HCT116 (cell line): ENCODE measurements at regions not wholly inside any gene's neighbourhood (a gene's known extent, or its start where the extent isn't known, plus 50 kb on each side); places are given as distances from the start of the nearest gene placed in this dataset.

ENCODE experiments used
- ATAC-seq: fragments of 200-7000 bp; cut with Tn5 transposase; 2 replicates; pipeline ENCODE4 v1.9.1; 2020; ENCODE audit warnings: mild to moderate bottlenecking, moderate library complexity
- BruUV-seq: library from RNA; stranded (reverse); fragments of 400-500 nt; replicated peaks from 2 replicates; lab custom pipeline; 2021; lab: Mats Ljungman, UMichigan
- CTCF ChIA-PET: fragments of 300-600 bp; sonication (Branson Sonifier 250); formaldehyde crosslinking; loops from one replicate; lab custom pipeline; 2021; ENCODE audit warnings: antibody characterized with exemption; lab: Charles Lee
- POLR2A ChIA-PET: fragments of 300-600, 350-600 bp; sonication (Branson Sonifier 250); formaldehyde crosslinking; loops from one replicate; lab custom pipeline; 2021; ENCODE audit warnings: antibody characterized with exemption; lab: Charles Lee
- RAD21 ChIA-PET, 2 experiments: fragments of 300-600 bp; sonication (Branson Sonifier 250); formaldehyde crosslinking; loops; one replicate each; lab custom pipeline; 2023; ENCODE audit warnings: low total read pairs in 2 of 2; ENCODE audit not compliant: uncharacterized antibody in 2 of 2, unreplicated experiment in 2 of 2, low non-redundant PET in 1 of 2; lab: Charles Lee
- DNase-seq: peaks from one replicate; pipeline ENCODE4 v3.0.0-alpha.2; 2010; ENCODE audit warnings: low read depth, low spot score
- H2AFZ ChIP-seq: fragments of 200-600 bp; shearing (Covaris generic), sonication (generic); 2 replicates; pipeline ENCODE4 v1.6.1; 2017; ENCODE audit warnings: low read depth, mixed run types, mixed read lengths, antibody characterized with exemption, low read length; ENCODE audit not compliant: poor library complexity, severe bottlenecking
- H3K27ac ChIP-seq: 2 replicates; pipeline ENCODE4 v1.5.1; 2012; ENCODE audit warnings: low read depth, low read length
- H3K27me3 ChIP-seq: fragments of 200-600 bp; sonication (generic); 2 replicates; pipeline ENCODE4 v1.6.1; 2016; ENCODE audit warnings: mixed run types, low read length, mixed read lengths; ENCODE audit not compliant: insufficient read depth
- H3K36me3 ChIP-seq, 2 experiments: fragments of 200-500 bp in 1 of 2; fragments of 200-600 bp in 1 of 2; sonication (Bioruptor generic) in 1 of 2; sonication (generic) in 1 of 2; 2 replicates each; pipeline versions ENCODE4 v1.5.1 to v1.6.1; 2014 to 2016; ENCODE audit warnings: low read length in 2 of 2, inconsistent platforms in 1 of 2, mixed read lengths in 1 of 2, mixed run types in 1 of 2; ENCODE audit not compliant: insufficient read depth in 2 of 2, control insufficient read depth in 1 of 2
- H3K4me1 ChIP-seq, 2 experiments: fragments of 200-600 bp in 1 of 2; sonication (generic) in 1 of 2; 2 replicates each; pipeline versions ENCODE4 v1.5.1 to v1.6.1; 2012 to 2017; ENCODE audit warnings: low read length in 2 of 2, inconsistent platforms in 1 of 2, mild to moderate bottlenecking in 1 of 2, mixed read lengths in 1 of 2, mixed run types in 1 of 2, moderate library complexity in 1 of 2; ENCODE audit not compliant: insufficient read depth in 2 of 2, control insufficient read depth in 1 of 2
- H3K4me2 ChIP-seq: fragments of 200-600 bp; sonication (generic); 2 replicates; pipeline ENCODE4 v1.6.1; 2017; ENCODE audit warnings: mixed run types, low read length, mixed read lengths
- H3K4me3 ChIP-seq, 2 experiments: fragments of 200-600 bp in 1 of 2; sonication (generic) in 1 of 2; replicated peaks in 1 of 2; 2 replicates each; pipeline ENCODE4 v1.5.1; 2011 to 2016; ENCODE audit warnings: low read length in 2 of 2, control low read depth in 1 of 2, low read depth in 1 of 2, mild to moderate bottlenecking in 1 of 2, mixed read lengths in 1 of 2, mixed run types in 1 of 2
- H3K79me2 ChIP-seq: fragments of 200-600 bp; sonication (generic); 2 replicates; pipeline ENCODE4 v1.6.1; 2017; ENCODE audit warnings: mild to moderate bottlenecking, mixed run types, low read length, moderate library complexity, mixed read lengths; ENCODE audit not compliant: insufficient read depth
- H3K9ac ChIP-seq: fragments of 200-600 bp; sonication (generic); 2 replicates; pipeline ENCODE4 v1.6.1; 2016; ENCODE audit warnings: low read length, mixed read lengths
- H3K9me2 ChIP-seq: fragments of 200-600 bp; sonication (generic), shearing (Covaris generic); 2 replicates; pipeline ENCODE4 v1.6.1; 2017; ENCODE audit warnings: mixed run types, mild to moderate bottlenecking, moderate library complexity; ENCODE audit not compliant: insufficient read depth
- H3K9me3 ChIP-seq, 2 experiments: fragments of 200-500 bp in 1 of 2; fragments of 200-600 bp in 1 of 2; sonication (Bioruptor generic) in 1 of 2; sonication (generic) in 1 of 2; 2 replicates each; pipeline ENCODE4 v1.6.1; 2014 to 2017; ENCODE audit warnings: low read length in 2 of 2, mixed read lengths in 2 of 2, inconsistent platforms in 1 of 2, low read depth in 1 of 2, mild to moderate bottlenecking in 1 of 2, mixed run types in 1 of 2, moderate library complexity in 1 of 2; ENCODE audit not compliant: control insufficient read depth in 1 of 2, insufficient read depth in 1 of 2
- H4K20me1 ChIP-seq: fragments of 200-600 bp; sonication (generic), shearing (Covaris generic); 2 replicates; pipeline ENCODE4 v1.6.1; 2017; ENCODE audit warnings: mixed run types, mild to moderate bottlenecking, moderate library complexity; ENCODE audit not compliant: insufficient read depth
- CBX3 ChIP-seq: IDR thresholded peaks from 2 replicates; pipeline ENCODE4 v1.6.1; 2012; ENCODE audit warnings: low read depth
- ELF1 ChIP-seq: IDR thresholded peaks from 2 replicates; pipeline ENCODE4 v1.6.1; 2012; ENCODE audit warnings: low read depth, borderline replicate concordance
- EZH2phosphoT487 ChIP-seq: fragments of 200-600 bp; IDR thresholded peaks from 2 replicates; pipeline ENCODE4 v1.6.1; 2018; ENCODE audit warnings: antibody characterized with exemption, borderline replicate concordance
- FOSL1 ChIP-seq: IDR thresholded peaks from 2 replicates; pipeline ENCODE4 v1.6.1; 2012; ENCODE audit warnings: low read depth
- RAD21 ChIP-seq: IDR thresholded peaks from 2 replicates; pipeline ENCODE4 v1.6.1; 2012; ENCODE audit warnings: low read depth, mild to moderate bottlenecking
- SIN3A ChIP-seq: IDR thresholded peaks from 2 replicates; pipeline ENCODE4 v1.6.1; 2012; ENCODE audit warnings: low read depth
- SP1 ChIP-seq: IDR thresholded peaks from 2 replicates; pipeline ENCODE4 v1.6.1; 2012; ENCODE audit warnings: low read depth
- YY1 ChIP-seq: IDR thresholded peaks from 2 replicates; pipeline ENCODE4 v1.6.1; 2011; ENCODE audit warnings: low read length, low read depth, moderate library complexity, mild to moderate bottlenecking; ENCODE audit not compliant: insufficient replicate concordance; ENCODE audit errors: extremely low read depth
- intact Hi-C: fragments of 100-400 bp; cut with micrococcal nuclease; formaldehyde crosslinking; loops from 2 replicates; pipeline ENCODE4 v1.10.0; 2022
- TF ChIP-seq, protein P1 (sequence below): IDR thresholded peaks from 2 replicates; pipeline ENCODE4 v1.6.1; 2012

DNA sequence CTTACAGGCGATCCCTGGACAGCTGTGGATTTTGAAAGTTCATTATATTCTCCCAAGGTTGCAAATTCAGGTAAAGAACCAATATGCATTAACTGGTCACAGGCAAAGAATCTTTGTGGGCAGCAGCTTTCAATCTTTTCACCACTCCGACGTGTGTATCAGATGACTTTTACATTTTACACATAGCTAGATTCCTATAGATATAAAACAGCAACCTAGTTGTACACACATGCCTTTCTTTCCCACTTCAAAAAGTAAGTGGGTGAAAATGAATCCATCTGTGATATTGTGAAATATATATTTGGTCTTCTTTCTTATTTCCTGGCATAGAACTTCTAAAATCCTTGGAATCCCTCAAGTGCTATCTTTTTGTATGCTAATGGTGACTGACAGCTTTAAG, 72.5 kb downstream of the SCG2 start:
- Histone ChIP-seq H3K27ac (no peak overlapping the region), H3K27me3 (no peaks in the 10 kb centered on the region), H3K79me2 (no peaks in the 10 kb centered on the region), H3K4me3 (no peak overlapping the region), H3K36me3 (peaks cover 4 to 39% of the 10 kb centered on the region in 2 experiments; a peak in 2 of 4 replicates), H3K9ac (no peak overlapping the region), H3K4me2 (no peak overlapping the region), H3K9me3 (peaks cover 5 to 9% of the 10 kb centered on the region in 2 experiments; a peak in 2 of 4 replicates), H3K4me1 (peaks cover 23 to 36% of the 10 kb centered on the region in 2 experiments), H3K9me2 (no peaks in the 10 kb centered on the region), H2AFZ (no peak overlapping the region), H4K20me1 (no peaks in the 10 kb centered on the region)
- ChIA-PET CTCF (interaction anchor here (0.9 kb wide), 2 partner anchors 268 to 282 kb away, joined by 3 read pairs; no protein-coding TSS in a partner anchor), POLR2A (interaction anchor here (0.6 to 1.2 kb wide), 2 partner anchors 19 to 192 kb away, joined by 3 to 4 read pairs; no protein-coding TSS in a partner anchor), RAD21 (no interaction called here)
- TF ChIP-seq RAD21 (no peak), SIN3A (no peak), CBX3 (no peak), ELF1 (no peak), FOSL1 (no peak), YY1 (no peak), EZH2phosphoT487 (no peak), SP1 (no peak)
- TF ChIP-seq, protein P1, sequence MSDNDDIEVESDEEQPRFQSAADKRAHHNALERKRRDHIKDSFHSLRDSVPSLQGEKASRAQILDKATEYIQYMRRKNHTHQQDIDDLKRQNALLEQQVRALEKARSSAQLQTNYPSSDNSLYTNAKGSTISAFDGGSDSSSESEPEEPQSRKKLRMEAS: no peak
- no TSS peak for BruUV-seq
- intact Hi-C loops: loop anchor here (10.0 kb wide), 1 partner anchor 555 kb away; no protein-coding TSS in a partner anchor
- DNase-seq (no peak), ATAC-seq (no peak)

DNA sequence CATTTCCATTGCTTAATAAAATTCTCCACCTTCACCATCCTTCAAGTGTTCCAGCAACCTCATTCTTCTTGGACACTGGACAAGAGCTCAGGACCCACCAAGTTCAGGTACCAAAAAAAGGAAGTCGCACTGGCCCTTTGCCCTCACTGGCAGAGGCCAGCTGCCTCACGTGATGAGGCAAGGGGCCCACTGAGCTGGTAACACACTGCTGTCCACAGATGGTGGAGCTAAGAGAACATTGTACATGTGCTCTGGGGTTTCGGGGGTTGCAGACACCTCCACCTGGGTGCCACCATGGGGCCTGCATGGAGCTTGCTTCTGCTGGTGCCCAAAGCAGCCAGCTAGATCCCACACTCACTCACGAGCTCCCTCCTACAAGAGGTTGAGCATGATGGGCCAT, 71.3 kb downstream of the SCG2 start:
- ChIA-PET CTCF (no interaction called here), RAD21 (no interaction called here), POLR2A (no interaction called here)
- Histone ChIP-seq H3K4me1 (peaks cover 12 to 29% of the 10 kb centered on the region in 2 experiments), H3K9me2 (no peaks in the 10 kb centered on the region), H2AFZ (no peak overlapping the region), H3K9ac (no peak overlapping the region), H3K4me3 (no peak overlapping the region), H3K9me3 (peaks cover 5 to 9% of the 10 kb centered on the region in 2 experiments; a peak in 2 of 4 replicates), H3K27me3 (no peaks in the 10 kb centered on the region), H3K36me3 (peaks cover 4 to 49% of the 10 kb centered on the region in 2 experiments; a peak in 2 of 4 replicates), H3K79me2 (no peaks in the 10 kb centered on the region), H3K27ac (no peak overlapping the region), H3K4me2 (no peak overlapping the region), H4K20me1 (no peaks in the 10 kb centered on the region)
- intact Hi-C loops: no loop called here
- peak; percentile 37; the same call in 1 of the 2 replicates for TF ChIP-seq CBX3
- TF ChIP-seq FOSL1: no peak
- ATAC-seq (no peak), DNase-seq (no peak)
- no TSS peak for BruUV-seq
